ENCODE measurements at regions not wholly inside any gene's neighbourhood (a gene's known extent, or its start where the extent isn't known, plus 50 kb on each side); places are given as distances from the start of the nearest gene placed in this dataset.

DNA sequence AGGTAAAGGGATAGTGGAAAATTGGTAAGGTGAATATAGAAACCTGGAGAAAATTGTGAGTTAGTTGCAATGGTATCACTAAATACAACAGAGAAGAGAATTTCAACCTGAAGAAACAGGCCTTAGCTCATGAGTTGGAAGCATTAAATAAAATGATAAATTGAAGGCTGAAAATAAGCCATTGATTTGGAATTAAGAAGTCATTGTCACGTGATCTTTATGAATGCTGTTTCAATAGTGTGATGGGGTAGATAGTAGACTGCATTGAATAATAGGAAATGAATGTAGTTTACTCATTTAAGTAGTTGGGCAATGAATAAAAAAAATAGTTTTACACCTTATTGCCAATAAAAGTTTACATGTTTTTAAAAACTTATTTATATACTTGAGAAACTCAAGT, 88.5 kb upstream of the ADGRB3 start:
- TF ChIP-seq, protein P1, sequence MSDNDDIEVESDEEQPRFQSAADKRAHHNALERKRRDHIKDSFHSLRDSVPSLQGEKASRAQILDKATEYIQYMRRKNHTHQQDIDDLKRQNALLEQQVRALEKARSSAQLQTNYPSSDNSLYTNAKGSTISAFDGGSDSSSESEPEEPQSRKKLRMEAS (IDR thresholded peaks at IDR 0.05), result no peak
- TF ChIP-seq, protein P2, sequence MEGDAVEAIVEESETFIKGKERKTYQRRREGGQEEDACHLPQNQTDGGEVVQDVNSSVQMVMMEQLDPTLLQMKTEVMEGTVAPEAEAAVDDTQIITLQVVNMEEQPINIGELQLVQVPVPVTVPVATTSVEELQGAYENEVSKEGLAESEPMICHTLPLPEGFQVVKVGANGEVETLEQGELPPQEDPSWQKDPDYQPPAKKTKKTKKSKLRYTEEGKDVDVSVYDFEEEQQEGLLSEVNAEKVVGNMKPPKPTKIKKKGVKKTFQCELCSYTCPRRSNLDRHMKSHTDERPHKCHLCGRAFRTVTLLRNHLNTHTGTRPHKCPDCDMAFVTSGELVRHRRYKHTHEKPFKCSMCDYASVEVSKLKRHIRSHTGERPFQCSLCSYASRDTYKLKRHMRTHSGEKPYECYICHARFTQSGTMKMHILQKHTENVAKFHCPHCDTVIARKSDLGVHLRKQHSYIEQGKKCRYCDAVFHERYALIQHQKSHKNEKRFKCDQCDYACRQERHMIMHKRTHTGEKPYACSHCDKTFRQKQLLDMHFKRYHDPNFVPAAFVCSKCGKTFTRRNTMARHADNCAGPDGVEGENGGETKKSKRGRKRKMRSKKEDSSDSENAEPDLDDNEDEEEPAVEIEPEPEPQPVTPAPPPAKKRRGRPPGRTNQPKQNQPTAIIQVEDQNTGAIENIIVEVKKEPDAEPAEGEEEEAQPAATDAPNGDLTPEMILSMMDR (IDR thresholded peaks at IDR 0.05), result no peak
- no peak for TF ChIP-seq ZFP36 (IDR thresholded peaks at IDR 0.05; ENCODE audit: borderline replicate concordance, partially characterized antibody)
- TF ChIP-seq POLR2A (IDR thresholded peaks at IDR 0.05; ENCODE audit: low read length), result no peak
- TF ChIP-seq JUN (IDR thresholded peaks at IDR 0.05), result no peak
- TF ChIP-seq EP300 (IDR thresholded peaks at IDR 0.05), result no peak
- no peak for TF ChIP-seq SMC3 (IDR thresholded peaks at IDR 0.05)
- no peak for TF ChIP-seq RCOR1 (IDR thresholded peaks at IDR 0.05; ENCODE audit: low read depth, low read length)
- TF ChIP-seq MAFK (IDR thresholded peaks at IDR 0.05; ENCODE audit: partially characterized antibody), result no peak
- no peak for TF ChIP-seq CBX2 (IDR thresholded peaks at IDR 0.05; ENCODE audit: borderline replicate concordance, low read depth)
- TF ChIP-seq NPAS2 (CRISPR knock-in tag; IDR thresholded peaks at IDR 0.05; ENCODE audit: borderline replicate concordance), result no peak
- TF ChIP-seq HDAC2 (IDR thresholded peaks at IDR 0.05), result no peak
- TF ChIP-seq CEBPB (IDR thresholded peaks at IDR 0.05), result no peak

Data from A549 (cell line).